OCI-LY1 (cell line): ENCODE measurements at regions not wholly inside any gene's neighbourhood (a gene's known extent, or its start where the extent isn't known, plus 50 kb on each side); places are given as distances from the start of the nearest gene placed in this dataset.
"Not testable (repeated sequence)": the region's sequence is repeated elsewhere in the genome, so short reads cannot be mapped to it uniquely, and the experiment has no call there.

ENCODE experiments used
- H2AFZ ChIP-seq: fragments of 200-600 bp; sonication (generic), shearing (Covaris generic); 2 replicates; pipeline ENCODE4 v1.6.0; 2014; ENCODE audit warnings: antibody characterized with exemption, mild to moderate bottlenecking, low read length
- H3F3A ChIP-seq: fragments of 200-600 bp; sonication (generic), shearing (Covaris generic); 2 replicates; pipeline ENCODE4 v1.6.0; 2014; ENCODE audit warnings: mild to moderate bottlenecking, antibody characterized with exemption, low read length, moderate library complexity; ENCODE audit not compliant: insufficient read depth
- H3K27ac ChIP-seq: fragments of 200-600 bp; sonication (generic); 2 replicates; pipeline ENCODE4 v1.5.1; 2014; ENCODE audit warnings: low read length, mixed run types, mild to moderate bottlenecking, low read depth; ENCODE audit not compliant: poor library complexity, severe bottlenecking
- H3K27me3 ChIP-seq: fragments of 200-600 bp; sonication (generic); 2 replicates; pipeline ENCODE4 v1.6.0; 2014; ENCODE audit warnings: antibody characterized with exemption, mild to moderate bottlenecking, low read length, moderate library complexity; ENCODE audit not compliant: insufficient read depth
- H3K36me3 ChIP-seq: fragments of 200-600 bp; sonication (generic); 2 replicates; pipeline ENCODE4 v1.6.1; 2014; ENCODE audit warnings: mild to moderate bottlenecking, antibody characterized with exemption, low read length, moderate library complexity, mixed read lengths; ENCODE audit not compliant: insufficient read depth
- H3K4me1 ChIP-seq: fragments of 200-600 bp; sonication (generic); 2 replicates; pipeline ENCODE4 v1.5.1; 2014; ENCODE audit warnings: mild to moderate bottlenecking, low read length, moderate library complexity; ENCODE audit not compliant: insufficient read depth, severe bottlenecking
- H3K4me2 ChIP-seq: fragments of 200-600 bp; sonication (generic), shearing (Covaris generic); 2 replicates; pipeline ENCODE4 v1.6.1; 2014; ENCODE audit warnings: low read length
- H3K4me3 ChIP-seq: fragments of 200-600 bp; sonication (generic); 2 replicates; pipeline ENCODE4 v1.5.1; 2014; ENCODE audit warnings: low read length, low read depth, mild to moderate bottlenecking, mixed read lengths; ENCODE audit not compliant: poor library complexity, severe bottlenecking
- H3K79me2 ChIP-seq: fragments of 200-600 bp; shearing (Covaris generic); 2 replicates; pipeline ENCODE4 v1.6.1; 2016; ENCODE audit warnings: mixed run types, low read length, mixed read lengths; ENCODE audit not compliant: insufficient read depth
- H3K9ac ChIP-seq: fragments of 200-600 bp; sonication (generic), shearing (Covaris generic); 2 replicates; pipeline ENCODE4 v1.6.1; 2014; ENCODE audit warnings: mild to moderate bottlenecking, low read length, mixed read lengths
- H3K9me2 ChIP-seq: fragments of 200-600 bp; sonication (generic), shearing (Covaris generic); 2 replicates; pipeline ENCODE4 v1.6.1; 2014; ENCODE audit warnings: low read depth, mild to moderate bottlenecking, low read length, mixed read lengths
- H3K9me3 ChIP-seq: fragments of 200-600 bp; shearing (Covaris generic); 2 replicates; pipeline ENCODE4 v1.6.1; 2014; ENCODE audit warnings: low read length, mixed read lengths
- H4K20me1 ChIP-seq: fragments of 200-600 bp; sonication (generic), shearing (Covaris generic); 2 replicates; pipeline ENCODE4 v1.6.0; 2016; ENCODE audit warnings: mild to moderate bottlenecking, low read length; ENCODE audit not compliant: insufficient read depth
- EZH2 ChIP-seq: fragments of 200-600 bp; sonication (generic), shearing (Covaris generic); IDR thresholded peaks from 2 replicates; pipeline ENCODE4 v1.8.0; 2017; ENCODE audit warnings: borderline replicate concordance, mixed run types, mild to moderate bottlenecking, antibody characterized with exemption, low read length, moderate library complexity, mixed read lengths
- TF ChIP-seq, protein P1 (sequence below): fragments of 200-600 bp; sonication (generic), shearing (Covaris generic); IDR thresholded peaks from 2 replicates; pipeline ENCODE4 v1.5.1; 2017; ENCODE audit warnings: mild to moderate bottlenecking, antibody characterized with exemption, low read length, moderate library complexity, mixed read lengths

DNA sequence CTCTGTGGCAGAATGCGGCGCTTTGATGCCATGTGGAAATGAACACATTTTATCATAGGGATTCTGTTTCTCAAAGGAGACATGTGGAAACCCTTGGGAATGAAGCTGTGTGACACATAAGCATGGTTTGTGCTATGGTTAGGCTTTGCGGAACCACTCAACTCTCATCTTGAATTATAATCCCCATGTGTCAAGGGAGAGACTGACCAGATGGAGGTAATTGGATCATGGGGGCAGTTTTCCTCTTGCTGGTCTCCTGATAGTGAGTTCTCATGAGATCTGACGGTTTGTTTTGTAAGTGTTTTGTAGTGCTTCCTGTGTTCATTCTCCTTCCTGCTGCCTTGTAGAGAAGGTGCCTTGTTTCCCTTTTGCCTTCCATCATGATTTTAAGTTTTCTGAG lies 1109.2 kb upstream of the ALCAM start:
- Histone ChIP-seq H3K4me3 (no peak overlapping the region), H3K4me2 (no peak overlapping the region), H3K9me2 (no peaks in the 10 kb centered on the region), H3K79me2 (no peaks in the 10 kb centered on the region), H3K36me3 (no peaks in the 10 kb centered on the region), H4K20me1 (no peaks in the 10 kb centered on the region), H3K27me3 (no peaks in the 10 kb centered on the region), H3K9ac (no peak overlapping the region), H3F3A (no peaks in the 10 kb centered on the region), H3K9me3 (no peaks in the 10 kb centered on the region), H2AFZ (0 out of 2 replicates have a peak overlapping the region, but pooled peaks have one; percentile 43), H3K4me1 (no peaks in the 10 kb centered on the region), H3K27ac (no peak overlapping the region)
- TF ChIP-seq, protein P1, sequence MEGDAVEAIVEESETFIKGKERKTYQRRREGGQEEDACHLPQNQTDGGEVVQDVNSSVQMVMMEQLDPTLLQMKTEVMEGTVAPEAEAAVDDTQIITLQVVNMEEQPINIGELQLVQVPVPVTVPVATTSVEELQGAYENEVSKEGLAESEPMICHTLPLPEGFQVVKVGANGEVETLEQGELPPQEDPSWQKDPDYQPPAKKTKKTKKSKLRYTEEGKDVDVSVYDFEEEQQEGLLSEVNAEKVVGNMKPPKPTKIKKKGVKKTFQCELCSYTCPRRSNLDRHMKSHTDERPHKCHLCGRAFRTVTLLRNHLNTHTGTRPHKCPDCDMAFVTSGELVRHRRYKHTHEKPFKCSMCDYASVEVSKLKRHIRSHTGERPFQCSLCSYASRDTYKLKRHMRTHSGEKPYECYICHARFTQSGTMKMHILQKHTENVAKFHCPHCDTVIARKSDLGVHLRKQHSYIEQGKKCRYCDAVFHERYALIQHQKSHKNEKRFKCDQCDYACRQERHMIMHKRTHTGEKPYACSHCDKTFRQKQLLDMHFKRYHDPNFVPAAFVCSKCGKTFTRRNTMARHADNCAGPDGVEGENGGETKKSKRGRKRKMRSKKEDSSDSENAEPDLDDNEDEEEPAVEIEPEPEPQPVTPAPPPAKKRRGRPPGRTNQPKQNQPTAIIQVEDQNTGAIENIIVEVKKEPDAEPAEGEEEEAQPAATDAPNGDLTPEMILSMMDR, result no peak
- TF ChIP-seq EZH2, result no peak

DNA sequence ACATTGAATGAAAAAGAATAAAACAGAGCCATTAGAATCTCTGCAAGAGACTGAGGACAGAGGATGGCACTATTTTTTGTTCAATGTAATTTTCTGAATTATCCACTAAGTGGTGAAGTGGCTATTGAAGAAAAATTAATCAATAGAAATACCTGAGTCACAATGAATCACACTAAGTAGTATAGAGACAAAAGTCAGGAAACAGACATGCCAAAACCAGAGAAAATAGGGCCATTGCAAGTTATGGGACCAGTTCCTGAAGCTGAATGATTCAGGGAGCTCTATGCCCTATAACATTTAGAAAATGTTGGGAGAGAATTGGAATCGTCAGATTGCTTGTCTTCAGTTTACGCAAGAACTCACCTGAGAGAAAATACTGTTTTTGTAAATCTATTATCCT lies 1103.2 kb upstream of the ALCAM start:
- Histone ChIP-seq H3K9me2 (no peaks in the 10 kb centered on the region), H3K27ac (no peak overlapping the region), H3K4me3 (no peak overlapping the region), H3K4me1 (no peaks in the 10 kb centered on the region), H3K9ac (no peak overlapping the region), H3K9me3 (no peaks in the 10 kb centered on the region), H3K27me3 (no peaks in the 10 kb centered on the region), H3K4me2 (no peak overlapping the region), H4K20me1 (no peaks in the 10 kb centered on the region), H3K79me2 (no peaks in the 10 kb centered on the region), H3K36me3 (no peaks in the 10 kb centered on the region), H3F3A (no peaks in the 10 kb centered on the region), H2AFZ (no peak overlapping the region)
- TF ChIP-seq EZH2, result no peak
- TF ChIP-seq, protein P1, result no peak

DNA sequence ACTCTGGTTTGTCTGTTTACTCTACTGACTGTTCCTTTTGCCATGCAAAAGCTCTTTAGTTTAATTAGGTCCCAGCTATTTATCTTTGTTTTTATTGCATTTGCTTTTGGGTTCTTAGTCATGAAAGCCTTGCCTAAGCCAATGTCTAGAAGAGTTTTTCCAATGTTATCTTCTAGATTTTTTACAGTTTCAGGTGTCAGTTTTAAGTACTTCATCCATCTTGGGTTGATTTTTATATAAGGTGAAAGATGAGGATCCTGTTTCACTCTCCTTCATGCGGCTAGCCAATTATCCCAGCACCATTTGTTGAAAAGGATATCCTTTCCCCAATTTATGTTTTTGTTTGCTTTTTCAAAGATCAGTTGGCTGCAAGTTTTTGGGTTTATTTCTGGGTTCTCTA lies 1100.5 kb upstream of the ALCAM start:
- not testable (repeated sequence) for H3K4me2 ChIP-seq, H3K9me2 ChIP-seq, H3K27me3 ChIP-seq

DNA sequence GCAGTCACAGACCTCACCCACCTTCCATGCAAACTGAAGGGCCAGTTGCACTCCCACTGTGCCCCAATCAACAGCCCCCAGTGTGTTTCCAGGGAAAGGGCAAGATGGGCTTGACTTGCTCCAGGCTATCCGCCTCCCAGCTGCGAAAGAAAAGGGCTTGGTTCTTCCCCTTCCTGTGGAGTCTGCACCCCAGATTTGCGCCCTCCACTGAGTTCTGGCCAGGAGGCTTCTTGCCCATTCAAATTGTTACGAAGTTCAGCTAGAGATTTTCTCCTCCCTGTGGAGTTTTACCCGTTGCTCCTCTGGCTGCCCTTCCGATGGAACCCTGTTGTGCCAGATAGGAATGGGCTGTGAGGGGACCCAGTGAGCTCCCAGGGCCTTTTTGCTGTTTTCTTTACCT lies 1096.9 kb upstream of the ALCAM start:
- Histone ChIP-seq H3K36me3 (no peaks in the 10 kb centered on the region), H3K4me3 (no peak overlapping the region), H2AFZ (no peak overlapping the region), H3K4me1 (no peaks in the 10 kb centered on the region), H3K9me3 (no peaks in the 10 kb centered on the region), H3K79me2 (no peaks in the 10 kb centered on the region), H4K20me1 (no peaks in the 10 kb centered on the region), H3K27ac (no peak overlapping the region), H3K9ac (no peak overlapping the region), H3K9me2 (no peaks in the 10 kb centered on the region), H3K27me3 (no peaks in the 10 kb centered on the region), H3K4me2 (no peak overlapping the region), H3F3A (no peaks in the 10 kb centered on the region)
- no peak for TF ChIP-seq EZH2
- TF ChIP-seq, protein P1, result no peak

More for the DNA sequence above, 1100.5 kb upstream of the ALCAM start:
- not testable (repeated sequence) for H3K4me3 ChIP-seq, H3K79me2 ChIP-seq, H2AFZ ChIP-seq, H3K4me1 ChIP-seq, H3F3A ChIP-seq, H4K20me1 ChIP-seq, H3K36me3 ChIP-seq, H3K9me3 ChIP-seq, H3K27ac ChIP-seq, H3K9ac ChIP-seq
